Motor neuron (in vitro differentiated cells): ENCODE measurements at regions not wholly inside any gene's neighbourhood (a gene's known extent, or its start where the extent isn't known, plus 50 kb on each side); places are given as distances from the start of the nearest gene placed in this dataset.
"Not testable (repeated sequence)": the region's sequence is repeated elsewhere in the genome, so short reads cannot be mapped to it uniquely, and the experiment has no call there.

Source experiments
- ATAC-seq, 8 experiments: fragments of 200-7000 bp; cut with Tn5 transposase; replicated peaks in 6 of 8; 2 replicates each; pipeline ENCODE4 v1.8.0; 2021; ENCODE audit warnings: mild to moderate bottlenecking in 8 of 8, moderate library complexity in 8 of 8
- H3K27ac ChIP-seq, 2 donors: fragments of 250-450 bp; sonication (Bioruptor Pico); 2 replicates each; pipeline ENCODE4 v1.9.0; 2021; ENCODE audit warnings: antibody characterized with exemption in 2 of 2, mild to moderate bottlenecking in 2 of 2, moderate library complexity in 1 of 2
- H3K4me1 ChIP-seq, 2 donors: fragments of 250-450 bp; sonication (Bioruptor Pico); replicated peaks in 1 of 2; 2 replicates each; pipeline ENCODE4 v1.6.1; 2021; ENCODE audit warnings: antibody characterized with exemption in 2 of 2, mild to moderate bottlenecking in 2 of 2, moderate library complexity in 1 of 2
- H3K4me3 ChIP-seq, 5 donors: fragments of 250-450 bp; sonication (Bioruptor Pico); 2 replicates each; pipeline ENCODE4 v1.9.0; 2021; ENCODE audit warnings: antibody characterized with exemption in 5 of 5, mild to moderate bottlenecking in 5 of 5, moderate library complexity in 4 of 5
- WGBS, 10 experiments: fragments of 450-650 bp; shearing (Covaris generic); methylation state at CpG; one replicate each; pipeline ENCODE4 v1.0.0; 2022; 5-methylcytosine and 5-hydroxymethylcytosine counted together
- in situ Hi-C, 9 experiments: fragments of 400-800 bp; cut with MboI; loops; one replicate each; pipeline ENCODE4 v1.15.0; 2021; ENCODE audit warnings: low sequenced_read_pairs in 9 of 9, low pct_unique_long_range_greater_than_20kb in 2 of 9; ENCODE audit not compliant: unreplicated experiment in 9 of 9

DNA sequence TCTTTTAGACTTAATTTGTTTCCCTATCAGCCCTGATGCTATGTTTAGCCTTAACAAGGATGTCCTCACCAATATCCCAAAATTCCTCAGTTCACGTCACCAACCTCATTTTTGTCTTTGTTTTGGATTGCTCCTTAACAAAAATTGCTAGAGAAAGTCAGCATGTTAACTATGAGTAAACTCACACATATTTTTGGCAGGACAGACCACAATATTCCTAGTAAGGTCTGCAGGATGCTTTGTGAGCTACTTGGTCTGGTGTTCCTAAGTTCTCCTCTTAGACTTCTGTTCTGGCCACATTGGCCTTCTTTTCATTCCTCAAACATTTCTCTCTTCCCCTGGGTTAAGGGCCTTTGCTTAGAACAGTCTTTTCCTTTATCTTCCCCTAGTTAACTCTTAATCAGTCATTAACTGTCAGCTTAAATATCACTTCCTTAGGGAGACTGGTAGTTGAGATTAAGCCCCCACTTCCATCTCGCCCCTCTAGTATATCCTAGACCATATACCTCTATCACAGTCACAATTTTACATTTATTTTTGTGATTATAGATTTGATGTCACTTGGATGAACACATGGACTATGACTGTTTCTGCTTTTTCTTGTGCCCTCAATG is 116.2 kb downstream of the ADCYAP1 start:
- Histone ChIP-seq H3K27ac (no peak overlapping the region), H3K4me1 (peaks cover 15 to 27% of the 10 kb centered on the region in 2 donors), H3K4me3 (no peak overlapping the region)
- WGBS, 10 experiments = 0 to 100% (median 94%) methylated on average over 1 to 2 of the region's 2 CpGs; no CpG with 5 or more reads in 1 of the 10 experiments
- in situ Hi-C loops = no loop called here
- no peak for ATAC-seq

DNA sequence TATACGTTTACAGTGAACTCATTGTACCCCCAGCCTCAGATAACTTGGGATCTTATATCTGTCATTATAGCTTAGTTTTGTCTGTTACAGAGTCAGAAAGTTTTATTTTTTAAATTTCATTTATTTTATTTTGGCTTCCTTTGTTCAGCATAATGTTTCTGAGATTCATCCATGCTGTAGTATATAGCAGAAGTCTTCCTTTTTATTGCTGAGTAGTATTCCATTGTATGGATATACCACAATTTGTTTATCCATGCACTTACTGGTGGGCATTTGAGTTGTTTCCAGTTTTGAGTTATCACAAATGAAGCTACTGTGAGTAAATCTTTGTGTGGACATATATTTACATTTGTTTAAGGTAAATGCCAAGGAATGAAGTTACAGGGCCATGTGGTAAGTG is 122.3 kb downstream of the ADCYAP1 start:
- Histone ChIP-seq H3K4me1 (no peaks in the 10 kb centered on the region), H3K27ac (no peak overlapping the region), H3K4me3 (no peak overlapping the region)
- WGBS, 10 experiments = 0 to 100% (median 60%) methylated on average over 1 of the region's 1 CpG; no CpG with 5 or more reads in 2 of the 10 experiments
- ATAC-seq = no peak
- in situ Hi-C loops = no loop called here

DNA sequence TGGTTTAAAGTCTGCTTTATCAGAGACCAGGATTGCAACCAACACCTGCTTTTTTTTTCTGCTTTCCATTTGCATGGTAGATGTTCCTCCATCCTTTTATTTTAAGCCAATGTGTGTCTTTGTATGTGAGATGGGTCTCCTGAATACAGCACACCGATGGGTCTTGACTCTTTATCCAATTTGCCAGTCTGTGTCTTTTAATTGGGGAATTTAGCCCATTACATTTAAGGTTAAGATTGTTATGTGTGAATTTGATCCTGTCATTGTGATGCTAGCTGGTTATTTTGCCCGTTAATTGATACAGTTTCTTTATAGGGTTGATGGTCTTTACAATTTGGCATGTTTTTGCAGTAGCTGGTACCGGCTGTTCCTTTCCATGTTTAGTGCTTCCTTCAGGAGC is 128.4 kb downstream of the ADCYAP1 start:
- H3K4me1 ChIP-seq, H3K4me3 ChIP-seq, in situ Hi-C loops, H3K27ac ChIP-seq, ATAC-seq: not testable (repeated sequence)
- 0 to 100% (median 61%) methylated on average over 1 to 3 of the region's 3 CpGs; no CpG with 5 or more reads in 2 of the 10 experiments for WGBS, 10 experiments

DNA sequence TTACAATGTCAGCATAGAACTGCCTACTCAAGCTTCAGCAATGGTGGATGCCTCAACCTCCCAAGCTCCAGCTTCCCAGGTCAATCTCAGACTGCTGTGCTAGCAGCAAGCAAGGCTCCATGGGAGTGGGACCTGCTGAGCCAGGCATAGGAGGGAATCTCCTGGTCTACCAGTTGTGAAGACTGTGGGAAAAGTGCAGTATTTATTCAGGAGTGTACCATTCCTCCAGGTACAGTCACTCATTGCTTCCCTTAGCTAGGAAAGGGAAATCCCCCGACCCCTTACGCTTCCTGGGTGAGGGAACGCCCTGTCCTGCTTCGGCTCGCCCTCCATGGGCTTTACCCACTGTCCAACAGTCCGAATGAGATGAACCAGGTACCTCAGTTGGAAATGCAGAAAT is 130.3 kb downstream of the ADCYAP1 start:
- no peak for ATAC-seq
- in situ Hi-C loops = no loop called here

DNA sequence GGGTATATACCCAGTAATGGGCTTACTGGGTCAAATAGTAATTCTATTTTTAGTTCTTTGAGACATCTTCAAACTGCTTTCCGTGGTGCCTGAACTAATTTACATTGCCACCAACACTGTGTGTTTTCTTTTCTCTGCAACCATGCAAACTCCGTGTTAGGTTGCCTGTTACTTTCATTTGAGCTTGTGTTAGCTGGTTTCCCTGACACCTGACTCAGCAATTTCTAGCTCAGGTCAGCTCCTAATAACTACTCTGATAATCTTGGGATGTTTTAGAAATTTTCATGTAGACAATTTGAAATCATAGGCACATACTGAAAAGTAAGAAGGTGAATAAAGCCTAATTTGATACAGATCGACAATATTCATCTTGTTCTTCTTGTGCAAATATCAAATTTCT is 132.3 kb downstream of the ADCYAP1 start:
- 0 to 100% (median 64%) methylated on average over 1 to 3 of the region's 3 CpGs; no CpG with 5 or more reads in 1 of the 10 experiments for WGBS, 10 experiments
- ATAC-seq = no peak
- in situ Hi-C loops = no loop called here
- Histone ChIP-seq H3K4me1 (no peaks in the 10 kb centered on the region), H3K4me3 (no peak overlapping the region), H3K27ac (no peak overlapping the region)

More for the DNA sequence above, 130.3 kb downstream of the ADCYAP1 start:
- H3K4me3 ChIP-seq = no peak overlapping the region
- WGBS, 10 experiments = 5 to 100% (median 67%) methylated on average over 1 to 5 of the region's 6 CpGs; no CpG with 5 or more reads in 2 of the 10 experiments
- H3K4me1 ChIP-seq = no peaks in the 10 kb centered on the region
- no peak overlapping the region for H3K27ac ChIP-seq

DNA sequence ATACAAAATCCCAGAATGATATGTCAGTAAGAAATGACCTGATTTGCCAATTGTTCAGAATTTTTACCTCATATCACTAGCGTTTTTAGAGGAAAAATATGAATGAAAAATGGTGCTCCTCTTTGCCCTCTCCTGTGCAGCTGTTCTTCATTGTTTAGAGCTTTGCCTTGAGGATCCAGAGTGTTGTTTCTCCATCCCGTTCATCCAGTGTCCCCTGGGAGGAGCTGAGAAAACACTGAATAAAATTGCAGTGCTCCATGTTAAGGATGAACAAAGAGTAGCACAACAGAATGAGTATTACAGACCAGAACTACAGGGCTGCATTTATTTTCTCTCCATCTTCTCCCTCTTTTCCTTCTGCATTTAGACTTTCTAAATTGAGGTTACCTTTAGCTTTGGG is 133.1 kb downstream of the ADCYAP1 start:
- Histone ChIP-seq H3K4me1 (no peaks in the 10 kb centered on the region), H3K27ac (no peak overlapping the region), H3K4me3 (no peak overlapping the region)
- in situ Hi-C loops = no loop called here
- ATAC-seq = no peak
- WGBS, 10 experiments = 0 to 86% (median 52%) methylated on average over 1 to 2 of the region's 2 CpGs; no CpG with 5 or more reads in 1 of the 10 experiments

DNA sequence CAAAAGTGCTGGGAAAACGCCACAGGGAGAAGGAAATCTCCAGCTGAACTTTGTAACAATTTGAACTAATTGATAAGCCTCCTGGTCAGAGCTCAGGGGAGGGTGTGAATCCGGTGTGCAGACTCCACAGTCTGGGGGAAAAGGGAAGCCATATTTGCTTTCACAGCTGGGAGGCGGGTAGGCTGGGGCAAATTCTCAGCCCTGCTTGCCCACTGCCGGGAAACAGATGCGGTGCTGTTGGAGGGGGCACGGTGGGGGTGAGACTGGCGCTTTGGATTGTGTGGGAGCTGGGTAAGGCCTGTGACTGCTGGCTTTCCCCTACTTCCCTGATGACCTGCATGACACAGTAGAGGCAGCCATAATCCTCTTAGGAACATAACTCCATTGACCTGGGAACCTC is 134.8 kb downstream of the ADCYAP1 start:
- ATAC-seq = no peak
- H3K4me1 ChIP-seq = no peaks in the 10 kb centered on the region
- WGBS, 10 experiments = 0 to 97% (median 90%) methylated on average over 1 to 5 of the region's 7 CpGs; no CpG with 5 or more reads in 7 of the 10 experiments
- in situ Hi-C loops = no loop called here
- H3K27ac ChIP-seq = no peak overlapping the region
- H3K4me3 ChIP-seq = no peak overlapping the region

DNA sequence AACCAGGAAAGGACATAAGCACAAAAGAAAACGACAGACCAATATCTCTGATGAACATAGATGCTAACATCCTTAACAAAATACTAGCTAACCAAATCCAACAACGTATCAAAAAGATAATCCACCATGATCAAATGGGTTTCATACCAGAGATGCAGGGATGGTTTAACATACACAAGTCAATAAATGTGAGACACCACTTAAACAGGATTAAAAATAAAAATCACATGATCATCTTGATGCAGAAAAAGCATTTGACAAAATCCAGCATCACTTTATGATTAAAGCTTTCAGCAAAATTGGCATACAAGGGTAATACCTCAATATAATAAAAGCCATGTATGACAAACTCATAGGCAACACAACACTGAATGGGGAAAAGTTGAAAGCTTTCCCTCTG is 138.4 kb downstream of the ADCYAP1 start:
- ATAC-seq, in situ Hi-C loops, H3K27ac ChIP-seq, H3K4me1 ChIP-seq, H3K4me3 ChIP-seq: not testable (repeated sequence)
- WGBS, 10 experiments = 0 to 81% (median 19%) methylated on average over 1 to 2 of the region's 2 CpGs; no CpG with 5 or more reads in 3 of the 10 experiments

DNA sequence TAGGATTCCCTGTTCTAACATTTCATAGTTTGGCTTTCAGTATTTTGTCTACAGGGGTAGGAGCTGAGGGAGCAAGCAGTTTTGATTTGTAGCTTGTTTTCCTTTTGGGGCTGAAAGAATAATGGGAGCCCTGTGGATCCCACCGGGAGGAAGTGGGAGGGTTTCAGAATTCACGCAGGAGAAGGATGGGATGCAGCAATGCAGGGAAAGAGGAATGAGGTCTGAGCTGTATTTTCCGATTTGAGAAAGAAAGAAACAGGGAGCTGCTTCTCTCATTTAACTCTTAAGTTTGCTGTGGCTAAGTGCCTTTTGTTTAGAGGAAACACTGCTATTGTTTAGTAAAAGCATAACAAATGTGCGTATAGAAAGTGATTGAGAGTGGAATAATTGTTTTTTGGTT is 141.0 kb downstream of the ADCYAP1 start:
- Histone ChIP-seq H3K4me1 (no peaks in the 10 kb centered on the region), H3K4me3 (no peak overlapping the region), H3K27ac (no peak overlapping the region)
- ATAC-seq = no peak
- in situ Hi-C loops = no loop called here
- WGBS, 10 experiments = 0 to 50% (median 24%) methylated on average over 2 to 4 of the region's 4 CpGs

DNA sequence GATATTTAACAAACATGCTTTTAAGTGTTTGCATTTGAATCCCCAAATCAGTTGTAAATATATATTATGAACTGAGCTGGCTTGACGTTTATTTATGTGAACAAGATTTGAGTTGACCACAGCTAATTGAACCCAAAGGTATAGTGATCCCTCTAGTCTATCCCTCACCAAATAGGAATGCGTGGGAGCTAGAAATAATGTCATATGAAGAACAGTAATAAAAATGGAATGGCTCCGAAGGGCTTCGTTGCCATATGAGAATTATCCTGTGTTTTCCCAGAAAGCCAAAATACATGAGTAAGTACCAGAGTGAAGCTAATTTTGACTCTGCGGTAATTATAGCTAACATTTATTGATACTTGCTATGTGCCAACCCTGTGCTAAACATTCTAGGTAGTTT is 142.7 kb downstream of the ADCYAP1 start:
- H3K4me3 ChIP-seq = no peak overlapping the region
- 8 to 100% (median 92%) methylated on average over 1 to 5 of the region's 5 CpGs for WGBS, 10 experiments
- in situ Hi-C loops = no loop called here
- H3K27ac ChIP-seq = no peak overlapping the region
- no peaks in the 10 kb centered on the region for H3K4me1 ChIP-seq
- ATAC-seq = no peak

DNA sequence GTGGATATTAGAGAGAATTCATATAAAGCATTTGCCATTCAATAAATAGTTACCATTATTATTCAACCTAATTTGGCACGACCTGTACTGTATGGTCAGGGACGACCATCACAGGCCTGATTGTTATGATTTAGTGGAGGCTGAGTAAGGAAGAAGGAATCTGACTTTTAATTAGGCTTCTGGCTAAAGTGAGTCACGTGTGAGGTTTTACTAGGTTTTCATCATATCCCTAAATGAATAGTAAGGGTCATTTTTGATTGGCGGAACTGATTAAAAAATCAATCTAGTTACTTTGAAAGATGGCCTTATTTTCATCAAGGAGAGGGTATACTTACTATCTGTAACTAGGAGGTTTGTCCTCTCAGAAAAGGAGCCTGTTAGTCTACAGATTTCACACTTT is 143.4 kb downstream of the ADCYAP1 start:
- in situ Hi-C loops = no loop called here
- 14 to 100% (median 67%) methylated on average over 1 to 4 of the region's 4 CpGs for WGBS, 10 experiments
- peak in 3 of 8 experiments; percentile 29 to 56 (median 52) for ATAC-seq

DNA sequence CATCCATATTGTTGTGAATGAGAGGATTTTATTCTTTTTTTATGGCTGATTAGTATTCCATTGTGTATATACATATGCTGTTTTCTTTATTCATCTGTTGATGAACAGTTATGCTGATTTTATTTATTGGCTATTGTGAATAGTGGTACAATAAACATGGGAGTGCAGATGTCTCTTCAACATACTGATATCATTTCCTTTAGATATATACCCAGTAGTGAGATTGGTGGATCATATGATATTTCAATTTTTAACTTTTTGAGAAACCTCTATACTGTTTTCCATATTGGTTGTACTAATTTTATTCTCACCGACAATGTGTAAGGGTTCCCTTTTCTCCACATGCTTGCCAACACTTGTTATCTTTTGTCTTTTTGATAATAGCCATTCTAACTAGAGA is 144.5 kb downstream of the ADCYAP1 start:
- in situ Hi-C loops = no loop called here
- no peak for ATAC-seq
- no peak overlapping the region for H3K4me3 ChIP-seq
- WGBS, 10 experiments = 63 to 100% (median 95%) methylated on average over 1 of the region's 1 CpG; no CpG with 5 or more reads in 1 of the 10 experiments
- H3K4me1 ChIP-seq = no peaks in the 10 kb centered on the region
- no peak overlapping the region for H3K27ac ChIP-seq

More for the DNA sequence above, 143.4 kb downstream of the ADCYAP1 start:
- Histone ChIP-seq H3K4me3 (no peak overlapping the region), H3K4me1 (no peaks in the 10 kb centered on the region), H3K27ac (no peak overlapping the region)

DNA sequence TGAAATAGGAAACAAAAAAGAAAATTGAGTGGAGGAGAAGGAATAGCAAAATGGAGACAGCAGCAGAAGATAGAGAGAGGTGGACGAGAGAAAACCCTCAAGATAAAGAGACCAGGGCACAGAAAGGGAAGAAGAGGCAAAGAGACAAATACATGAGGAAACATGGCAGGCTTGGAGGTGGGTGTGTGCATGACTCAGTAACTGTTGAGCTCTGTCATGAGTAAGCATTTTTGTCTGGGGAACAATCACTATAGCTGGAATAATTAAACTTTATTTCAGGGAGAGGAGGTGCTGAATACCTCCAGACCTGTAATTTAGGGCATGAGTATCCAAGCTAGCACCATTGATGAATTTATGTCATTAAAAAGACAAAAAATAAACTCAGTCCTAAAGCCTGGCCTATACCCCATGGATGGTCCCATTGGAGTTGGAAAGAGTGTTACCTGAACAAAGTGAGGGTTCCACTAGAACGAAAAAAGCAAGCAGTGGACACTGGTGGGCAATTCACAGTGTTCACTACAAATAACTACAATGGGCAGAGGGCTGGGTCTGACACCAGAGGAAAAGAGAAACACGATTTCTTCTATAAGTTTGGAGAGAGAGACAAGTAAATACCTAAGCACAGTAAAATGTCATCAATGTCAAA is 145.5 kb downstream of the ADCYAP1 start:
- 0 to 100% (median 47%) methylated on average over 1 to 3 of the region's 3 CpGs for WGBS, 10 experiments
- in situ Hi-C loops = no loop called here
- Histone ChIP-seq H3K4me3 (no peak overlapping the region), H3K27ac (no peak overlapping the region), H3K4me1 (no peaks in the 10 kb centered on the region)
- ATAC-seq = no peak

DNA sequence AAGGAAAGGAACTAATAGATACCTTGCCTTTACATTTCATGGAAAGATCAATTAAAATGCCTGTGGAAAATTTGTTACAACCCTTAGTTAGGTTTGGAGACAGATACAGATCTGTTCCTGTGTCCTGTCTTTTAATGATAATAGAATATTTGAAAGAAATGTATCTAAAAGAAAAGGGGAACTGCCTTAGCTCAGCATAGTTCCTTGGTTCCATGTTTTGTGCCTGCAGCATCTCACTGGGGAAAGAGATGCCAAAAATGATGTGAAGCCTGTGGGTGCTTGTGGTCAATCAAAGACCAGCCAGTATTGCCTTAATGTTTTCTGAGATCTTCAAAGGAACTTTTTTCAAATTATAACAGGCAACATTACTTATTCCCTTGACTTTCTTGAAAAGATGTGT is 147.6 kb downstream of the ADCYAP1 start:
- Histone ChIP-seq H3K4me1 (no peaks in the 10 kb centered on the region), H3K27ac (no peak overlapping the region), H3K4me3 (no peak overlapping the region)
- in situ Hi-C loops = no loop called here
- ATAC-seq = no peak
